ENCODE measurements at regions not wholly inside any gene's neighbourhood (a gene's known extent, or its start where the extent isn't known, plus 50 kb on each side); places are given as distances from the start of the nearest gene placed in this dataset.

DNA sequence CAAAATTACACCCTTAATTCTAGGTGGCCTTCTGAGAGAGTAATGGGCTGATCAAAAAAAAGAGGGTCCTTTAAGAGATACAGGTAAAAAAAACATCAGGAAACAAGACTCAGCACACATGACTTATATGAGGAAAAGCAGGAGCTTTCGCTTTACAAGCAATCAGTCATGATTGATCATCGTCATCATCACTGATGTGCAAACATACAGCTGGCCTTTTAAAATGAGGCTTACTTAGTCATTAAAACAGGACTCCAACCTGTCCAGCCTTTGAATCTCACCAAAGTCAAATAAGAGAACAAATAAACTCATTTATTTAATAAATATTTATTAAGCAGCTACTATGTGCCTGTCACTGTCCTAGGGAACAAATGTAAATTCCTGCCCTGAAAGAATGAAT is 255.3 kb downstream of the SKAP2 start:
- H4K20me1 ChIP-seq (replicated peaks; ENCODE audit: control insufficient read depth, insufficient read depth, low read length) = no peaks in the 10 kb centered on the region
- intact Hi-C loops (cut with micrococcal nuclease) (no loop called here), in situ Hi-C loops (cut with MboI) (no loop called here)
- H3K4me1 ChIP-seq (replicated peaks in 1 of 2; ENCODE audit: control insufficient read depth in 2 of 2, insufficient read depth in 2 of 2, low read length in 2 of 2) = no peaks in the 10 kb centered on the region
- no peak overlapping the region for H3K9ac ChIP-seq (ENCODE audit: insufficient read depth in 1 of 2, low read depth in 2 of 2, low read length in 2 of 2)
- H3K9me3 ChIP-seq (replicated peaks; ENCODE audit: control insufficient read depth, insufficient read depth, low read depth, low read length) = no peaks in the 10 kb centered on the region
- CTCF ChIA-PET (ENCODE audit: low intra/inter-chr PET ratio) = no interaction called here
- no peak overlapping the region for H3K4me3 ChIP-seq
- WGBS (ENCODE audit: insufficient coverage, low coverage, missing lambda C conversion rate) = 6% methylated on average over 2 of the region's 2 CpGs
- BruUV-seq (replicated peaks) = no TSS peak
- H3K79me2 ChIP-seq (ENCODE audit: control insufficient read depth, insufficient read depth, low read length) = no peaks in the 10 kb centered on the region
- no peaks in the 10 kb centered on the region for H3K9me1 ChIP-seq (ENCODE audit: control insufficient read depth, insufficient read depth, low read length)
- peaks cover 7 to 43% of the 10 kb centered on the region in 2 experiments for H3K27me3 ChIP-seq (ENCODE audit: control insufficient read depth in 2 of 2, insufficient read depth in 2 of 2, low read length in 2 of 2)
- no peak overlapping the region for H2AFZ ChIP-seq (ENCODE audit: low read depth, low read length)
- H3K4me2 ChIP-seq (ENCODE audit: insufficient read depth, low read length) = no peak overlapping the region
- no peak for TF ChIP-seq THRAP3 (IDR thresholded peaks at IDR 0.05; ENCODE audit: borderline replicate concordance)
- TF ChIP-seq, protein P1, sequence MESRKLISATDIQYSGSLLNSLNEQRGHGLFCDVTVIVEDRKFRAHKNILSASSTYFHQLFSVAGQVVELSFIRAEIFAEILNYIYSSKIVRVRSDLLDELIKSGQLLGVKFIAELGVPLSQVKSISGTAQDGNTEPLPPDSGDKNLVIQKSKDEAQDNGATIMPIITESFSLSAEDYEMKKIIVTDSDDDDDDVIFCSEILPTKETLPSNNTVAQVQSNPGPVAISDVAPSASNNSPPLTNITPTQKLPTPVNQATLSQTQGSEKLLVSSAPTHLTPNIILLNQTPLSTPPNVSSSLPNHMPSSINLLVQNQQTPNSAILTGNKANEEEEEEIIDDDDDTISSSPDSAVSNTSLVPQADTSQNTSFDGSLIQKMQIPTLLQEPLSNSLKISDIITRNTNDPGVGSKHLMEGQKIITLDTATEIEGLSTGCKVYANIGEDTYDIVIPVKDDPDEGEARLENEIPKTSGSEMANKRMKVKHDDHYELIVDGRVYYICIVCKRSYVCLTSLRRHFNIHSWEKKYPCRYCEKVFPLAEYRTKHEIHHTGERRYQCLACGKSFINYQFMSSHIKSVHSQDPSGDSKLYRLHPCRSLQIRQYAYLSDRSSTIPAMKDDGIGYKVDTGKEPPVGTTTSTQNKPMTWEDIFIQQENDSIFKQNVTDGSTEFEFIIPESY (CRISPR knock-in tag; IDR thresholded peaks at IDR 0.05) = no peak
- no peak for TF ChIP-seq PHB (CRISPR knock-in tag; IDR thresholded peaks at IDR 0.05)
- TF ChIP-seq, protein P2, sequence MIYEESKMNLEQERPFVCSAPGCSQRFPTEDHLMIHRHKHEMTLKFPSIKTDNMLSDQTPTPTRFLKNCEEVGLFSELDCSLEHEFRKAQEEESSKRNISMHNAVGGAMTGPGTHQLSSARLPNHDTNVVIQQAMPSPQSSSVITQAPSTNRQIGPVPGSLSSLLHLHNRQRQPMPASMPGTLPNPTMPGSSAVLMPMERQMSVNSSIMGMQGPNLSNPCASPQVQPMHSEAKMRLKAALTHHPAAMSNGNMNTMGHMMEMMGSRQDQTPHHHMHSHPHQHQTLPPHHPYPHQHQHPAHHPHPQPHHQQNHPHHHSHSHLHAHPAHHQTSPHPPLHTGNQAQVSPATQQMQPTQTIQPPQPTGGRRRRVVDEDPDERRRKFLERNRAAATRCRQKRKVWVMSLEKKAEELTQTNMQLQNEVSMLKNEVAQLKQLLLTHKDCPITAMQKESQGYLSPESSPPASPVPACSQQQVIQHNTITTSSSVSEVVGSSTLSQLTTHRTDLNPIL (CRISPR knock-in tag; IDR thresholded peaks at IDR 0.05) = no peak
- DNase-seq (ENCODE audit: extremely low read depth in 1 of 4, low spot score in 3 of 4) = no peak
- H3K36me3 ChIP-seq (ENCODE audit: control insufficient read depth, insufficient read depth, low read length) = no peaks in the 10 kb centered on the region
- POLR2A ChIA-PET = interaction anchor here (0.6 to 1.4 kb wide), 2 partner anchors 11 to 53 kb away, joined by 4 read pairs; no protein-coding TSS in a partner anchor
- ATAC-seq = no peak
- no peak for FAIRE-seq
- no peak overlapping the region for H3K27ac ChIP-seq (ENCODE audit: extremely low read depth, low read depth, low read length)

Data from K562 (cell line).